NCI-H2081 treated with DMSO at 0.1 percent for 48 hours (cell line): ENCODE measurements at regions not wholly inside any gene's neighbourhood (a gene's known extent, or its start where the extent isn't known, plus 50 kb on each side); places are given as distances from the start of the nearest gene placed in this dataset.

Experiments
- DNase-seq: peaks from one replicate; lab custom pipeline; 2025; lab: John Stamatoyannopoulos, UW

GRCh38 chr7:17481118-17481517 lies 182.7 kb downstream of the AHR start:
- no peak for DNase-seq

- DNase-seq: no peak
Observed at GRCh38 chr7:17485368-17485767, 186.9 kb downstream of the AHR start.

- DNase-seq: no peak
Observed at GRCh38 chr7:17485904-17486303, 187.5 kb downstream of the AHR start.

DNA sequence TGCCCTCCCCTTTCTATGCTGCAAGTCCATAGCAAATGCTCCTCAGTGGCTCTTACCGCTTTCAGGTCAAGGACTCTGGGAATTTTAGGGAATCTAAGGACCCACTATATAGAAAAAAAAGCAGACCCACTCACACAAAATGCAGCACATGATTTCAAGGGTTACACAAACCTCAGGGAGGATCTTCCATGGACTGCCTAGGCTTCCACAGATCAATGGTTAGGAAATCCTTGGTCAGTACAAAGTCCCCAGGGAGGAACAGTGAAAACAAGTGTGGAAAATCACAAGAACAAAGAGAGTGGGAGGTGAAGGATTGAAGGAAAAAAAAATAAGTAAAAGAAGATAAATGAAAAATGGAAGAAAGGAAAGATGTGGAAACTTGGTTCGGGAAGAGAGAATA lies 188.4 kb downstream of the AHR start:
- DNase-seq: no peak

DNA sequence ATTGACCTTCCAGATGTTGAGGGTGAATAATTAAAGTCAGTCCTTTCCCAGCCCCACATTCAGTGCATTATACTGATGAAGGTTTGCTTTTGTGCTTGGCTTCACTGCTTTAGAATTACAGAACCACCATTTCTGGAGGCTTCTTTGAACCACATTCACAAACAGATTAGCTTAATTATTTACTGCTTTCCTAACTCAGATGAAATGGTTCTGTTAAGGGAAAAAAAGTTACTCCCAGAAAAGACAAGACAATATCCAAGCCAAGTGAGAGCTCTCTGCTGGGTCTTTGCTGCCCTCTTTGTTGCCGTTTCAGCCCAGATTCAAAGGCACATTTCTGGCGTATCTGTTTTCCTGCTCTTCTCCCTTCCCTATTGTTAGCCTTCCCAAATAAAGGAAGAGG lies 188.9 kb downstream of the AHR start:
- DNase-seq: no peak

DNA sequence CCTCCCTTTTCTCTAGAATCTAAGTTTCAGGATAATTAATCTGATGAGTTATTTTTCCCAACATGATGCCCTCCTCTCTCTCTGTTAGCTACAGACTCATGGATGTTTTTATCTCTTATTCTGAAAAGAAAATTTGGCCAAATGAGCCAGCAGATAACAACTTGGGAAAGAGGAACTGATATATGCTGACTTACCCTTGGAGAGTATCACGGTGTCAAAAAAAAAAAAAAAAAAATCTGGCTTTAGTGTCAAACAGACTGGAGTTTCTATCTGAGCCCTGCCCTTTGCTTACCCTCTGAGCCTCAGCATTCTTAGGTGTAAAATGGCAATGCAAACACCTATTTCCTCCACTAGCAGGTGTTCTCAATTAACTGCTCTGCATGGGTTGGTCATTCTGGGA lies 190.4 kb downstream of the AHR start:
- peak; percentile 68 for DNase-seq

DNA sequence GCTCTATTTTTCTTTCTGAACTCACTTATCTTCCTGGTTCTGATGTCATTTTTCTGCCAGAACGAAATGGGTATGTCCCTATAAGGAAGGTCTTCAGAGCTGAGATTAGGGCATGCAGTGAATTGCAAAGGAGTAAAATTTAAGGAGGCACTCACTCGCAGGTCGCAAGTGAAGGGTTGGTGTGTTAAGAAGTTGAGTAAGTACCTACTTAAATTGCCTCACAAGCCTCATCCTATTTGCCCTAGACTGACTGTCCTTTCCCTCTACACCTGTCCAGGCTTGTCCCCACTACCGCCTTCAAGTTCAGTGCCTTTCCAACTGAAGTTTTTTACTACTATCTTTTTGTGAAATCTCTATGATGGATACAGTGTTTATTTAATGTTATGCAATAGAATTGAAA lies 191.5 kb downstream of the AHR start:
- DNase-seq: no peak

- DNase-seq: no peak
Observed at GRCh38 chr7:17490825-17491224, 192.4 kb downstream of the AHR start.

- DNase-seq: no peak
Observed at GRCh38 chr7:17492437-17492836, 194.0 kb downstream of the AHR start.

DNA sequence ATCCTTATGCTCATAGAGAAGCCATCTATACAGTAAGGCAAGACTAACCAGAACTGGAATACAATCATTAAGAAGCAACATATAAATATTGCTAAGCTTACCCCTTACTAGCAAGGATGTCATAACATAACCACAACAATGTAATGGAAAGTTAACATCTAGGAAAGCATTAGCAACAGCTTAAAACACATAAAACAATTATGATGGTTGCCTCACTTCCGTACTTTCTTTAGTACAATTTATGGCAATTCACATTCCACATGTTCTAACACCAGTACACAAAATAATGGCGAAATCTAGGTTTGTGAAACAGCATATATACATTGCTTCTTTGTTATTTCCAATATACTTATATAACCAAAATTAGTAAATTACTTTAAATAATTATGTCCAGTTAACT lies 195.0 kb downstream of the AHR start:
- DNase-seq: no peak

- DNase-seq: no peak
Observed at GRCh38 chr7:17495655-17496394, 197.4 kb downstream of the AHR start.

DNA sequence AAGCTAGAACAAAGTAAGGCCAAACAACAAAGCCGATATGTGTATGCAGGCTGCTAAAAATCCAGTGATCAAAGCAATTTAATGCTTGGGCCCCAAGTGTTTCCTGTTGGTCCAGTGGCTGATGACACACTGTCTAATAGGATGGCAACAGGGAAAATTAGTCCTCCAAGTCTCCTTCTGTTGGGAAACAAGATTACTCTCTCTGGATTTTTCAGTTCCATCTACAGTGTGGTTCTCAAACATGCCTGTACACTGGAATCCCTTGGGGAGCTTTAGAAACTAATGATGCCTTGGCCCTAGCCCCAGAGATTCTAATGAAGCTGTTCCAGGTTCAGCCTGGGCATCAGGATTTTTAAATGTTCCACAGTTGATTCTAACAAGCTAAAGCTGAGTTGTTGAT lies 198.7 kb downstream of the AHR start:
- no peak for DNase-seq

GRCh38 chr7:17497549-17498167 lies 199.2 kb downstream of the AHR start:
- DNase-seq: no peak

DNA sequence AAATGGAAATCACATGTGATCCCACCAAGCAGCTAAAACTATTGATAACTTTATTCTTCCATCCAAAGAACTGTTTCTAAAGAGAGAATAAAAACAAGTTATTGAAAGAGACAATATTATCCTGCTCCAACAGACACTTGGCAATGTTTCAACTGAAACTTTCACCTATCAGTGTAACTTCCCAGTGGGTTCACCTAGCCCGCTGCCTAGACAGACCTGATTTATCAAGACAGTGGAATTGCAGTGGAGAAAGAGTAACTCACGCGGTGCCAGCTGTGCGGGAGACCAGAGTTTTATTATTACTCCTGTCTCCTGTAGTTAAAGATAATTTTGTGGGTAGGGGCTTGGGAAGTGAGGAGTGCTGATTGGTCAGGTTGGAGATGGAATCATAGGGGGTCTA lies 199.8 kb downstream of the AHR start:
- no peak for DNase-seq

DNA sequence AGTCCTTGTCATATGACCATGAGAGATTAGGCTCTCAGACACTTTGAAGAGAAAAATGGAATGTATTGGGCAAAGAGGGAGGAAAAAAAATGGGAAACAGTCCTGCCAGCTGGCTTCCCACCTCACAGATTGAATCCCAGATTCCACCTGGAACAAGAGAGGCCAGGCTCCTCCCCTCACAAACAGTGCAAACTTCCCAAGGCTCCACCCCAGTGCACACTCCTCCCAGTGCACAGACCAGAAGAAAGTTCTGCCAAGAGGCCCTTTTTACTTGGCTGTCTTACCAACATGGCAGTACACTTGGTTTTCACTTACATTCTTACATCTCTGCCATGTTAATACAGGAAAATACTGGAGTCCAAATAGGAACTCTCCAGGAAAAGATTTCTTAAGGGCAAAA lies 202.3 kb downstream of the AHR start:
- no peak for DNase-seq

DNA sequence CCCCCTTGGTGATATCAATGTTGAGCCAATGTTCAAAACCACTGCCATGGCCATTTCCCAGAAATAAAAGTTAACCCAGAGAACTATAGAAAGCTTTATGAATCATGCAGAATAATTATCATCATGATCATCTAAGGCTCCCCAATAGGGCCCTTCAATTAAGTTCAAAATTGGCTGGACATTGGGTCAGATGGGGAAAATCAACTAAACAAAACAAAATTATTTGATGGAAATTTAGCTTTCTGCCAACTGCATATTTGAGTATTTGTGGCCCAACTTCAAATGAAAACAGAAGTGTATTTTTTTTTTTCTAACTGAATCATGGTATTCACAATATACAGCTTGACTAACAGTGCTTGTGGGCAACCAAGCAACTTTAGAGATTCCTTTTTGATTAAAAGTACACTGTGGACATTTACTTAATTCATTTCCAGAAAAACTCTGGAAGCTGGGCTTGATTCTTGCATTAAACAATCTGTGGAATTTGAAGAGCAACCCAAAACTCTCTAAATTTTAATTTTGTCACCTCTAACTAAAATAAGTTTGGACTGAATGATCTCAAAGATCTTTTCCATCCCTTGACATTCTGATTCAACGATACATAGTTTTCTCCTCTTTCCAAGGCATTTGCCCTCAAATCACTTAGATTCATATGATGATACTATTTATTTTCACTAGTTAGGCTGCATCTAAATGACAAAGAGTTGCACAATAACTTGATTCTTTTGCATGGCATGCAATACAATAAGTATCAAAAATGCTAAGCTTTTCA lies 203.2 kb downstream of the AHR start:
- no peak for DNase-seq

DNA sequence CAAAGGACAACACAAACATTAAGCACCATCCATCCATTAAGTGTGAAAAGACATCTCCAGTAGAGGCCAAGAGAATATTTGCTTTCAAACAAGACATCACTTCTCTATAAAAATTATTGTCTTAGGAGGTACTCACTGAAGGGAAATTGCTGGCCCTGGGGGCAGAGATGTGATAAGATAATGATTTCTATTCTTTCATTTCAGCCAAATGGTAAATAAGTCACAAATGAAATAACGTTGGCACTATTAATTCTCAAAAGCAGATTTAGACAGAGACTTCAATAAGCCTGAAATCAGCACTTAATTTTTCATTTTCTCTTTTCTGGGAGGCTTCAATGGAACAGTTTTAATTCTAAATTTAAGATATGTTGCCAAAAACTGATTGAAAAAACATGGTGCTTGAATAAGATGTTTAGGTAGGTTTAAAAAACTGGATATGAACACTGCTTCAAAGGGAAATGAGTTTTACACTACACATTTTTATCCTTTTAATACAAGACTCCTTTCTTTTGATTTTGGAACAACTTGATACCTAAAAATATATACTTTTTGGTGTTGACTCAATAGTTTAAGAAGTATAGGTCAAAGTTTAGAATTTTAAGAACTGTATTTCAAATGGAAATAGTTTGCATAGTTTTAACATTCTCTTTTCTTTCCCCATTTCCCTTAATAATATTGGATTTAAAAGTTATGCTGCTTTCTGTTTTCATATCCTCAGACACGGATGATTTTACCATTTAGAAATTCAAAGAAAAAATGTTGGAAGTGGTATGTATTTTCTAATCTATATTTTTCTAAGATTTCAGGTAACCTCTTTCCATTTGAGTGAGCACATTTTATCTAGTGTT lies 204.0 kb downstream of the AHR start:
- DNase-seq: no peak

GRCh38 chr7:17506095-17506494 lies 207.6 kb downstream of the AHR start:
- DNase-seq: no peak

- DNase-seq: no peak
Observed at GRCh38 chr7:17506596-17506995, 208.1 kb downstream of the AHR start.

DNA sequence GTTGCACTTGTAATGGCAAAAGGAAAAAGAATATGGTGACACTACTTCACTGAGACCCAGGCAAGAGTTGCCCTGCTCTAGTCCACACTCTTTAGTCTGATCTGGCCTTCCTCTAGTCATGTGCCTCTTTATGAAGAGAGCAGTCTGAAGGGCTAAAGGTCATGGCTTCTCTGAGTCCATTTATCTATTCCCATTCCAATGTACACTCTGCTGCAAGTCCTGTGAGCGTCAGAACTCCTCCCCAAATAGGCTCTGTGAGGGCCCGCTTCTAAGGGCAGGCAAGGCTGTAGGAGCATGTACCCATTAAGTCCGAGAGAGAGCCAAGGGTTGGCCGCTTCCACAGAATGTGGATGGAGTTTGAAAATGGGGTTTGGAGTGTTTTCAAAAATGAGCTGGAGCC lies 209.3 kb downstream of the AHR start:
- no peak for DNase-seq

GRCh38 chr7:17512181-17512675 lies 213.8 kb downstream of the AHR start:
- no peak for DNase-seq

DNA sequence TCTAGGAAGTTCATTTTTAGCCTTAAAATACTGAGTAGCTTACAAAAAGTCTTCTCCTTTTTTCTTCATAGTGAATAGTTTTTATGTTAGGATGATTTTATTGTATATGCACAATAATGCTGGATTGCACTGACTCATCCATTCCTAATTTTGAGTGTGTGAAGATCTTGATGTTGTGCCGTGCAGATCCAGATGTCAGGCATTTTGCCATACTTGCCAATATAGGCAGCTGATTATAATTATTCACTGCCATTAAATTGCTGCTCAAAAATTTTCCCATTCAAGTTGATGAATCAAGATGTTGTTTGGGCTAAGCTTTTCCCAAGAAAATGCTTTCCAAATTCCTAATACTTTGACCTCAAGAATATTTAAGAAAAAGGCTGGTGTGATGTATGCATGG lies 218.3 kb downstream of the AHR start:
- DNase-seq: no peak
